Central memory CD4-positive, alpha-beta T cell (primary cell): ENCODE measurements at regions not wholly inside any gene's neighbourhood (a gene's known extent, or its start where the extent isn't known, plus 50 kb on each side); places are given as distances from the start of the nearest gene placed in this dataset.

ENCODE experiments used
- DNase-seq: peaks from one replicate; pipeline ENCODE4 v3.0.0; 2022

GRCh38 chr15:46753946-46754345, 963.4 kb upstream of the SEMA6D start:
- DNase-seq, result no peak

GRCh38 chr15:46763091-46763490, 954.2 kb upstream of the SEMA6D start:
- DNase-seq, result no peak

GRCh38 chr15:46764851-46765250, 952.5 kb upstream of the SEMA6D start:
- no peak for DNase-seq

GRCh38 chr15:46766021-46766420, 951.3 kb upstream of the SEMA6D start:
- DNase-seq, result no peak

GRCh38 chr15:46768287-46768686, 949.0 kb upstream of the SEMA6D start:
- DNase-seq, result no peak

- no peak for DNase-seq
Observed at GRCh38 chr15:46773016-46773415, 944.3 kb upstream of the SEMA6D start.

- no peak for DNase-seq
Observed at GRCh38 chr15:46778876-46779275, 938.4 kb upstream of the SEMA6D start.

GRCh38 chr15:46786590-46787285, 930.6 kb upstream of the SEMA6D start:
- DNase-seq, result no peak

- no peak for DNase-seq
Observed at GRCh38 chr15:46795685-46796084, 921.6 kb upstream of the SEMA6D start.

GRCh38 chr15:46808834-46809233, 908.5 kb upstream of the SEMA6D start:
- DNase-seq, result no peak

- no peak for DNase-seq
Observed at GRCh38 chr15:46815240-46815639, 902.1 kb upstream of the SEMA6D start.

- DNase-seq, result no peak
Observed at GRCh38 chr15:46815765-46816164, 901.5 kb upstream of the SEMA6D start.

GRCh38 chr15:46848704-46849103, 868.6 kb upstream of the SEMA6D start:
- no peak for DNase-seq

GRCh38 chr15:46853600-46853999, 863.7 kb upstream of the SEMA6D start:
- no peak for DNase-seq

- DNase-seq, result no peak
Observed at GRCh38 chr15:46854564-46854963, 862.7 kb upstream of the SEMA6D start.

- DNase-seq, result no peak
Observed at GRCh38 chr15:46855388-46855787, 861.9 kb upstream of the SEMA6D start.

- no peak for DNase-seq
Observed at GRCh38 chr15:46856839-46857502, 860.3 kb upstream of the SEMA6D start.

GRCh38 chr15:46858150-46858549, 859.2 kb upstream of the SEMA6D start:
- no peak for DNase-seq

- DNase-seq, result no peak
Observed at GRCh38 chr15:46861796-46862195, 855.5 kb upstream of the SEMA6D start.

- no peak for DNase-seq
Observed at GRCh38 chr15:46865155-46865554, 852.1 kb upstream of the SEMA6D start.

- DNase-seq, result no peak
Observed at GRCh38 chr15:46872286-46872980, 844.9 kb upstream of the SEMA6D start.

- no peak for DNase-seq
Observed at GRCh38 chr15:46872981-46873330, 844.3 kb upstream of the SEMA6D start.

- DNase-seq, result no peak
Observed at GRCh38 chr15:46879032-46879770, 838.1 kb upstream of the SEMA6D start.
